ENCODE measurements at regions not wholly inside any gene's neighbourhood (a gene's known extent, or its start where the extent isn't known, plus 50 kb on each side); places are given as distances from the start of the nearest gene placed in this dataset.

GRCh38 chr5:104650313-104651055 is 1087.9 kb upstream of the NUDT12 start:
- H3K9me3 Mint-ChIP-seq = peaks cover 5 to 10% of the 10 kb centered on the region in 2 donors
- H3K27ac Mint-ChIP-seq = no peak overlapping the region
- no peaks in the 10 kb centered on the region for H3K27me3 Mint-ChIP-seq (ENCODE audit: low read depth)
- H3K4me1 Mint-ChIP-seq (ENCODE audit: low read depth) = no peaks in the 10 kb centered on the region
- H3K4me3 Mint-ChIP-seq = no peak overlapping the region
- H3K36me3 Mint-ChIP-seq (ENCODE audit: insufficient read depth in 2 of 2) = no peaks in the 10 kb centered on the region
- ATAC-seq (replicated peaks in 1 of 2) (no peak), DNase-seq (no peak)

- Mint-ChIP-seq H3K4me1 (ENCODE audit: low read depth) (no peaks in the 10 kb centered on the region), H3K27ac (no peak overlapping the region), H3K4me3 (no peak overlapping the region), H3K9me3 (peaks cover 5 to 7% of the 10 kb centered on the region in 2 donors), H3K27me3 (ENCODE audit: low read depth) (no peaks in the 10 kb centered on the region), H3K36me3 (ENCODE audit: insufficient read depth in 2 of 2) (no peaks in the 10 kb centered on the region)
- ATAC-seq (replicated peaks in 1 of 2) = no peak
- DNase-seq = no peak
These were observed 1083.8 kb upstream of the NUDT12 start for GRCh38 chr5:104646416-104646815.

- Mint-ChIP-seq H3K9me3 (peaks cover 5 to 6% of the 10 kb centered on the region in 2 donors), H3K4me1 (ENCODE audit: low read depth) (no peaks in the 10 kb centered on the region), H3K4me3 (no peak overlapping the region), H3K27ac (no peak overlapping the region), H3K27me3 (ENCODE audit: low read depth) (no peaks in the 10 kb centered on the region), H3K36me3 (ENCODE audit: insufficient read depth in 2 of 2) (no peaks in the 10 kb centered on the region)
- DNase-seq (no peak), ATAC-seq (replicated peaks in 1 of 2) (no peak)
These were observed 1080.7 kb upstream of the NUDT12 start for GRCh38 chr5:104643320-104643719.

- Mint-ChIP-seq H3K27ac (no peak overlapping the region), H3K9me3 (no peaks in the 10 kb centered on the region), H3K4me3 (no peak overlapping the region), H3K4me1 (ENCODE audit: low read depth) (no peaks in the 10 kb centered on the region), H3K27me3 (ENCODE audit: low read depth) (no peaks in the 10 kb centered on the region), H3K36me3 (ENCODE audit: insufficient read depth in 2 of 2) (no peaks in the 10 kb centered on the region)
- DNase-seq = no peak
- no peak for ATAC-seq (replicated peaks in 1 of 2)
These were observed 1072.6 kb upstream of the NUDT12 start for GRCh38 chr5:104635227-104635626.

- H3K27ac Mint-ChIP-seq = no peak overlapping the region
- H3K9me3 Mint-ChIP-seq = peaks cover 0 to 3% of the 10 kb centered on the region in 2 donors
- H3K36me3 Mint-ChIP-seq (ENCODE audit: insufficient read depth in 2 of 2) = no peaks in the 10 kb centered on the region
- H3K4me3 Mint-ChIP-seq = no peak overlapping the region
- no peaks in the 10 kb centered on the region for H3K4me1 Mint-ChIP-seq (ENCODE audit: low read depth)
- no peak for DNase-seq
- no peak for ATAC-seq (replicated peaks in 1 of 2)
- no peaks in the 10 kb centered on the region for H3K27me3 Mint-ChIP-seq (ENCODE audit: low read depth)
These were observed 1066.3 kb upstream of the NUDT12 start for GRCh38 chr5:104628911-104629310.

GRCh38 chr5:104626122-104626521 is 1063.5 kb upstream of the NUDT12 start:
- Mint-ChIP-seq H3K27ac (no peak overlapping the region), H3K4me1 (ENCODE audit: low read depth) (no peaks in the 10 kb centered on the region), H3K27me3 (ENCODE audit: low read depth) (no peaks in the 10 kb centered on the region), H3K4me3 (no peak overlapping the region), H3K9me3 (peaks cover 0 to 3% of the 10 kb centered on the region in 2 donors), H3K36me3 (ENCODE audit: insufficient read depth in 2 of 2) (no peaks in the 10 kb centered on the region)
- ATAC-seq (replicated peaks in 1 of 2) (no peak), DNase-seq (no peak)

GRCh38 chr5:104612005-104612404 is 1049.4 kb upstream of the NUDT12 start:
- no peaks in the 10 kb centered on the region for H3K27me3 Mint-ChIP-seq (ENCODE audit: low read depth)
- no peaks in the 10 kb centered on the region for H3K4me1 Mint-ChIP-seq (ENCODE audit: low read depth)
- peaks cover 5 to 6% of the 10 kb centered on the region in 2 donors for H3K9me3 Mint-ChIP-seq
- ATAC-seq (replicated peaks in 1 of 2) = no peak
- no peak overlapping the region for H3K4me3 Mint-ChIP-seq
- H3K27ac Mint-ChIP-seq = no peak overlapping the region
- no peaks in the 10 kb centered on the region for H3K36me3 Mint-ChIP-seq (ENCODE audit: insufficient read depth in 2 of 2)
- DNase-seq = no peak

GRCh38 chr5:104611135-104611767 is 1048.7 kb upstream of the NUDT12 start:
- no peak for DNase-seq
- H3K27ac Mint-ChIP-seq = no peak overlapping the region
- peaks cover 5 to 6% of the 10 kb centered on the region in 2 donors for H3K9me3 Mint-ChIP-seq
- no peak for ATAC-seq (replicated peaks in 1 of 2)
- H3K4me1 Mint-ChIP-seq (ENCODE audit: low read depth) = no peaks in the 10 kb centered on the region
- no peak overlapping the region for H3K4me3 Mint-ChIP-seq
- no peaks in the 10 kb centered on the region for H3K36me3 Mint-ChIP-seq (ENCODE audit: insufficient read depth in 2 of 2)
- H3K27me3 Mint-ChIP-seq (ENCODE audit: low read depth) = no peaks in the 10 kb centered on the region

- Mint-ChIP-seq H3K27me3 (ENCODE audit: low read depth) (no peaks in the 10 kb centered on the region), H3K27ac (no peak overlapping the region), H3K36me3 (ENCODE audit: insufficient read depth in 2 of 2) (no peaks in the 10 kb centered on the region), H3K9me3 (peaks cover 10 to 13% of the 10 kb centered on the region in 2 donors), H3K4me3 (no peak overlapping the region), H3K4me1 (ENCODE audit: low read depth) (no peaks in the 10 kb centered on the region)
- ATAC-seq (replicated peaks in 1 of 2) (no peak), DNase-seq (no peak)
These were observed 1043.8 kb upstream of the NUDT12 start for GRCh38 chr5:104606258-104606829.

GRCh38 chr5:104599726-104600125 is 1037.1 kb upstream of the NUDT12 start:
- no peak overlapping the region for H3K4me3 Mint-ChIP-seq

GRCh38 chr5:104598285-104598684 is 1035.7 kb upstream of the NUDT12 start:
- ATAC-seq (replicated peaks in 1 of 2) (no peak), DNase-seq (no peak)
- Mint-ChIP-seq H3K4me3 (no peak overlapping the region), H3K36me3 (ENCODE audit: insufficient read depth in 2 of 2) (no peaks in the 10 kb centered on the region), H3K4me1 (ENCODE audit: low read depth) (no peaks in the 10 kb centered on the region), H3K9me3 (peaks cover 0 to 13% of the 10 kb centered on the region in 2 donors), H3K27ac (no peak overlapping the region), H3K27me3 (ENCODE audit: low read depth) (no peaks in the 10 kb centered on the region)

More at GRCh38 chr5:104599726-104600125, 1037.1 kb upstream of the NUDT12 start:
- Mint-ChIP-seq H3K36me3 (ENCODE audit: insufficient read depth in 2 of 2) (no peaks in the 10 kb centered on the region), H3K4me1 (ENCODE audit: low read depth) (no peaks in the 10 kb centered on the region), H3K9me3 (peaks cover 7 to 15% of the 10 kb centered on the region in 2 donors), H3K27ac (no peak overlapping the region), H3K27me3 (ENCODE audit: low read depth) (no peaks in the 10 kb centered on the region)
- ATAC-seq (replicated peaks in 1 of 2) (no peak), DNase-seq (no peak)

GRCh38 chr5:104594850-104595249 is 1032.3 kb upstream of the NUDT12 start:
- Mint-ChIP-seq H3K27me3 (ENCODE audit: low read depth) (no peaks in the 10 kb centered on the region), H3K4me1 (ENCODE audit: low read depth) (no peaks in the 10 kb centered on the region), H3K9me3 (peaks cover 4 to 21% of the 10 kb centered on the region in 2 donors), H3K27ac (no peak overlapping the region), H3K4me3 (no peak overlapping the region), H3K36me3 (ENCODE audit: insufficient read depth in 2 of 2) (peaks cover 0 to 3% of the 10 kb centered on the region in 2 donors)
- DNase-seq (no peak), ATAC-seq (replicated peaks in 1 of 2) (no peak)

- Mint-ChIP-seq H3K9me3 (peaks cover 4 to 6% of the 10 kb centered on the region in 2 donors), H3K27ac (no peak overlapping the region), H3K4me3 (no peak overlapping the region)
These were observed 1014.1 kb upstream of the NUDT12 start for GRCh38 chr5:104576677-104577076.

More at GRCh38 chr5:104576677-104577076, 1014.1 kb upstream of the NUDT12 start:
- no peaks in the 10 kb centered on the region for H3K36me3 Mint-ChIP-seq (ENCODE audit: insufficient read depth in 2 of 2)
- H3K27me3 Mint-ChIP-seq (ENCODE audit: low read depth) = no peaks in the 10 kb centered on the region
- no peak for DNase-seq
- no peaks in the 10 kb centered on the region for H3K4me1 Mint-ChIP-seq (ENCODE audit: low read depth)
- ATAC-seq (replicated peaks in 1 of 2) = no peak

Data from activated T-cell treated with anti-CD3 and anti-CD28 coated beads, Interleukin-2, amount 50 U/mL, for 72 hours (primary cell).